ENCODE measurements at regions not wholly inside any gene's neighbourhood (a gene's known extent, or its start where the extent isn't known, plus 50 kb on each side); places are given as distances from the start of the nearest gene placed in this dataset.

GRCh38 chr5:175170899-175171298 lies 273.1 kb downstream of the DRD1 start:
- no peak overlapping the region for H3K4me3 ChIP-seq (ENCODE audit: low read depth, low read length)
- TF ChIP-seq CTCF (IDR thresholded peaks at IDR 0.05; ENCODE audit: low read depth, low read length), result no peak
- TF ChIP-seq POLR2A (IDR thresholded peaks at IDR 0.05; ENCODE audit: extremely low read depth, insufficient read length), result no peak
- no peak for TF ChIP-seq MYC (IDR thresholded peaks at IDR 0.05; ENCODE audit: low read depth, low read length)
- no peak for TF ChIP-seq MAX (IDR thresholded peaks at IDR 0.05; ENCODE audit: low read depth, low read length)
- DNase-seq (ENCODE audit: low read depth), result no peak

GRCh38 chr5:175168882-175169507 lies 275.0 kb downstream of the DRD1 start:
- TF ChIP-seq MYC (IDR thresholded peaks at IDR 0.05; ENCODE audit: low read depth, low read length) (no peak), POLR2A (IDR thresholded peaks at IDR 0.05; ENCODE audit: extremely low read depth, insufficient read length) (no peak), CTCF (IDR thresholded peaks at IDR 0.05; ENCODE audit: low read depth, low read length) (no peak), MAX (IDR thresholded peaks at IDR 0.05; ENCODE audit: low read depth, low read length) (no peak)
- H3K4me3 ChIP-seq (ENCODE audit: low read depth, low read length), result no peak overlapping the region
- no peak for DNase-seq (ENCODE audit: low read depth)

- no peak for DNase-seq (ENCODE audit: low read depth)
- H3K4me3 ChIP-seq (ENCODE audit: low read depth, low read length), result no peak overlapping the region
- TF ChIP-seq POLR2A (IDR thresholded peaks at IDR 0.05; ENCODE audit: extremely low read depth, insufficient read length) (no peak), MAX (IDR thresholded peaks at IDR 0.05; ENCODE audit: low read depth, low read length) (no peak), MYC (IDR thresholded peaks at IDR 0.05; ENCODE audit: low read depth, low read length) (no peak), CTCF (IDR thresholded peaks at IDR 0.05; ENCODE audit: low read depth, low read length) (no peak)
Observed at GRCh38 chr5:175166026-175166425, 278.0 kb downstream of the DRD1 start.

- DNase-seq (ENCODE audit: low read depth), result no peak
- TF ChIP-seq MYC (IDR thresholded peaks at IDR 0.05; ENCODE audit: low read depth, low read length), result no peak
- TF ChIP-seq MAX (IDR thresholded peaks at IDR 0.05; ENCODE audit: low read depth, low read length), result no peak
- no peak for TF ChIP-seq POLR2A (IDR thresholded peaks at IDR 0.05; ENCODE audit: extremely low read depth, insufficient read length)
- TF ChIP-seq CTCF (IDR thresholded peaks at IDR 0.05; ENCODE audit: low read depth, low read length), result no peak
- no peak overlapping the region for H3K4me3 ChIP-seq (ENCODE audit: low read depth, low read length)
Observed at GRCh38 chr5:175163586-175164275, 280.3 kb downstream of the DRD1 start.

- DNase-seq (ENCODE audit: low read depth), result no peak
- H3K4me3 ChIP-seq (ENCODE audit: low read depth, low read length), result no peak overlapping the region
- TF ChIP-seq MAX (IDR thresholded peaks at IDR 0.05; ENCODE audit: low read depth, low read length) (no peak), CTCF (IDR thresholded peaks at IDR 0.05; ENCODE audit: low read depth, low read length) (no peak), POLR2A (IDR thresholded peaks at IDR 0.05; ENCODE audit: extremely low read depth, insufficient read length) (no peak), MYC (IDR thresholded peaks at IDR 0.05; ENCODE audit: low read depth, low read length) (no peak)
Observed at GRCh38 chr5:175162036-175162435, 281.9 kb downstream of the DRD1 start.

Data from NB4 (cell line).